Activated T-cell treated with anti-CD3 and anti-CD28 coated beads, Interleukin-2, amount 50 U/mL, for 24 hours (primary cell): ENCODE measurements at regions not wholly inside any gene's neighbourhood (a gene's known extent, or its start where the extent isn't known, plus 50 kb on each side); places are given as distances from the start of the nearest gene placed in this dataset.
A peak's percentile ranks its signal among the peaks of the same experiment; 100 is the strongest.

Experiments used
- DNase-seq: peaks from one replicate; pipeline ENCODE4 v3.0.0-alpha.2; 2020
- H3K27ac Mint-ChIP-seq: 2 replicates; pipeline ENCODE4 v1.8.0; 2020; ENCODE audit warnings: mild to moderate bottlenecking, mixed read lengths
- H3K27me3 Mint-ChIP-seq: 2 replicates; pipeline ENCODE4 v1.8.0; 2020; ENCODE audit warnings: mixed read lengths
- H3K36me3 Mint-ChIP-seq: 2 replicates; pipeline ENCODE4 v1.8.0; 2020; ENCODE audit warnings: low read depth, mixed read lengths
- H3K4me1 Mint-ChIP-seq: 2 replicates; pipeline ENCODE4 v1.8.0; 2020; ENCODE audit warnings: low read depth, mixed read lengths
- H3K4me3 Mint-ChIP-seq: 2 replicates; pipeline ENCODE4 v1.8.0; 2020; ENCODE audit warnings: mild to moderate bottlenecking, moderate library complexity, mixed read lengths
- H3K9me3 Mint-ChIP-seq: 2 replicates; pipeline ENCODE4 v1.8.0; 2020; ENCODE audit warnings: mixed read lengths

DNA sequence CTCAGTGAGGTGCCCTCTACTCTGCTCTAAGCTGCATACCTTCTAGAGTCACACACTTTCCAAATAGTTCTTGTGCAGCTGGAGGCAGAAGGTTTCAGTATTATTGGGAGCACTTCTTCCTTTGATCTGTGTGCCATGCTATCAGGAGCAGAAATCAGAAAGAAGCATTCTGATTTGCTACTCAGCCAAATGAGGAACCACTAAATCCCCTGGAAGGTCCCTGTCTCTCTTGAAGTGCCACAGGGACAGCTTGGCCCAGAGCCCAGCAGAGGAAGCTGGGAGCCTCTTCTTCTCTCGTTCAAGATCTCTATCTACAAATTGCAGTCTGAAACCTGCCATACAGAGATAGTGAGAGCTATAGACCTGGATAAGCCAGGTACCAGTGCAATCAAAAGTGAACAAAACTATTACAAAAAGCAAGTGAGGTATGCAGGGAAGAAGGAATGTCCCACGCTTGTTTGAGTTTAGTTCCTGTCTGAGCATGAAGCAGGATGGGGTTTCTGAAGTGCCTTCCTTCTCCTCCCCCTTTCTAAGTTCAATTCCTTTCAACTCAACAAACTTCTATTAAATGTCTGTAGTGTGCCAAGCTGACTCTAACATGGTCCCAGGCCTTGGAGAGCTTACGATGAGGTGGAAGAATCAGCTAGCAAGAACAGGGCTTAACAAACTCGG is 100.9 kb upstream of the PARP11 start:
- peak overlapping the region; percentile 91 for H3K27ac Mint-ChIP-seq
- peaks cover 2% of the 10 kb centered on the region for H3K9me3 Mint-ChIP-seq
- no peaks in the 10 kb centered on the region for H3K36me3 Mint-ChIP-seq
- H3K4me1 Mint-ChIP-seq = peaks cover 70% of the 10 kb centered on the region
- DNase-seq = no peak
- peak overlapping the region; percentile 65 for H3K4me3 Mint-ChIP-seq
- no peaks in the 10 kb centered on the region for H3K27me3 Mint-ChIP-seq

DNA sequence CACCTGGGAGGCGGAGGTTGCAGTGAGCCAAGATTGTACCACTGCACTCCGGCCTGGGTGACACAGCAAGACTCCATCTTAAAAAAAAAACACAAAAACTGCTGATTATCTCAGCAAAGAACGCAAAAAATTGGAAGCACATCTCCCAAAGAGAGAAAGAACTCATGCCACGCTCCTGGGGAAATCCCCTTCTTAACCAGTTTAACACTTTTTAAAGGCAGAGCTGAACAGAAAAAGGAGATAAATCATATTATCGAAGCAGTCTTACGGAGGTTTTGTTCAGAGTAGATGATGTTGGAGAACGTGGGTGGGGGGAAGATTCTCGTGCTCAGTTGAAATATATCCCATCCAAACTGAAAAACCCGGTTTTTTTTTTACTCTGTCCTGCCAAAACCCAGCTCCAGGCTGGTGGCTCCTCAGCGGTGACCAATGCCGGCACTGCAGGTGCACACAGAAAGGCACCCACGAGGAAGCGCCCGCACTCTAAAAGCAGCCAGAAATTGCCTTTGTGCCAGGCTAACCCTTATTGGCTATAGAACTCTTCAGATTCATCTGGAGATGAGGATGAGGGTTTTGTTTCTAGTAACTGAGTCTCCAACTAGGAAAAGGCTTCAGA is 100.2 kb upstream of the PARP11 start:
- Mint-ChIP-seq H3K4me3 (peak overlapping the region; percentile 65), H3K27ac (peak overlapping the region; percentile 91), H3K9me3 (peaks cover 2% of the 10 kb centered on the region), H3K27me3 (no peaks in the 10 kb centered on the region), H3K36me3 (no peaks in the 10 kb centered on the region), H3K4me1 (peaks cover 67% of the 10 kb centered on the region)
- DNase-seq = peak; percentile 47

DNA sequence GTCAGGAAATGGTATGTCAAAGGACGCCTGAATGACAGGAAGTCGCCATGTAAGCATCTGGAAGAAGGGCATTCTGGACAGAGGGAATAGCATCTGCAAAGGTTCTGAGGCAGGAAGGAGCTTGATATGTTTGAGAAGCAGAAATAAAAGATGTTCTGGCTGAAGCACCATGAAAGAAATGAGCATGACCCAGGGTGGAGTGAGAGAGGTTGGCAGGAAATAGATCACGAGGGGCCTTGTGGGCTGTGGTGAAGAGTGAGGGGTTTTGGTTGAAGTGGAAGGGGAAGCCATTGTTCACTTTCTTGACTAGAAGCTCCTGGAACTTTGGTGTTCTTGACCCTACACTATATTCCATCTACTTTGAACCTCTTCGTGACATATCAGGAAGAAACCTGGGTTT is 99.4 kb upstream of the PARP11 start:
- Mint-ChIP-seq H3K4me3 (peak overlapping the region; percentile 10), H3K36me3 (no peaks in the 10 kb centered on the region), H3K27ac (peak overlapping the region; percentile 78), H3K27me3 (no peaks in the 10 kb centered on the region), H3K9me3 (peaks cover 2% of the 10 kb centered on the region), H3K4me1 (peaks cover 63% of the 10 kb centered on the region)
- DNase-seq = no peak

DNA sequence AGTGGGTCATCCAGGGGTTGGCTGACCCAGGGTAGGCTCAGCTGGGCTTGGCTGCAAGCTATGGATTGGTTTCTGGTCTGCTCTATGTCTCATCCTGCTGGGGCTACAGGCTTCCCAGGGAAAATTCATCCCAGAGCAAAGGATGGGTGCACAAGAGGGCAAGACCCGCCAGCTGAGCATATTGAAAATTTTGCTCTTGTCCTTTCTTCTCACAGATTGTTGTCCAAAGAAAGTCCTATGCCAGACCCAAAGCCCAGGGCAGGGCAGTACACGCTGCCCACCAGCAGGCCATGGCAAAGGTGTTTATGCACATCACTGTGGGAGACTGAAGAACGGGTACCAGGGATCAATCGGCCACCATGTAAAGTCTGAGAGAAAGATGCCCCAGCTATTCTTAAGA is 95.3 kb upstream of the PARP11 start:
- no peaks in the 10 kb centered on the region for H3K27me3 Mint-ChIP-seq
- no peak for DNase-seq
- no peaks in the 10 kb centered on the region for H3K36me3 Mint-ChIP-seq
- H3K4me1 Mint-ChIP-seq = peaks cover 25% of the 10 kb centered on the region
- H3K9me3 Mint-ChIP-seq = peaks cover 2% of the 10 kb centered on the region
- no peak overlapping the region for H3K4me3 Mint-ChIP-seq
- H3K27ac Mint-ChIP-seq = no peak overlapping the region

DNA sequence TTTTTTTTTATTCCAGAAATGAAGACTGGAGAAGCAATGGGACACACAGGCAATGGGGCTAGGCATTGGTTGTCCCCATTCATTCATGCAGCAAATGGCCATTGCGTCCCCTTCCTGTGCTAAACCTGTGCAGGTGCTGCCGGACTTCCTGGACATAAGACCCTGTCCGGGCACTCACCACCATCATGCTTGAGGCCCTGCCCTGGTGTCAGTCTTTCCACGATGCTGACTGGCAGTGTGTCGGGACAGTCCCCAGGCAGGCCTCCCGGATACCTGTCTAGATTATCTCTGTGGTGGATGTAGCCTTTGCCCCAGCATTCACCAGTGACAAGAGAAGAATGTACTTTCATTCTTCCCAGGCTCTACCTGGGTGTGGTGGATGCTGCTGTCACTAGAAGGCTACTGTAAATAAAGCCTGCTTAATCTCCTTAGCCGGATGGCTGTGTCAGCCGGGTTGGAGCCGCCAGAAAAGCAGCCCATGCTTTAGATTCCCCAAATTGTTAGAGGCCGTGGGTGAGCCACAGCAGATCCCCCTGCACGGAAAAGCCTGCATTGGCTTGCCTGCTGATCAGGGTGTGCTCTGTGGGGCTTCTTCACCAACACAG is 94.5 kb upstream of the PARP11 start:
- DNase-seq = no peak
- no peaks in the 10 kb centered on the region for H3K36me3 Mint-ChIP-seq
- H3K4me3 Mint-ChIP-seq = no peak overlapping the region

DNA sequence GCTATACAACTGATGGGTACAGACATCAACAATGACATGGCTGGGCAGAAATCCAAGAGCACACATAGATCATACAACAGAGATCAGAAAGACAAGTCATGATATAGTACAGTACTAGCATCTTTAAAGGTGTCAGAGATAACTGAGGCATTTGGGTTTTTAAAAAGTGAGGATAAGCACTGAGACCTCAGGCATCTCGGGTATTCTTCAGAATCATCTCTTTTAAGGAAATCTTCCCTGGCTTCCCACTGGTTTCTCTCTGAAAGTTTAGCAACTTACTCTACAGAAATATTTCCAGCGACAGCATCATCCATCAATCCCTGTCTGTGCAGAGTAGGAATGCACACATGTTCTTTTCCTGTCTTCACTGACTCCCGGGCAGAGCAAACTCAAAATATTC is 93.2 kb upstream of the PARP11 start:
- Mint-ChIP-seq H3K4me1 (peaks cover 27% of the 10 kb centered on the region), H3K36me3 (no peaks in the 10 kb centered on the region), H3K27me3 (no peaks in the 10 kb centered on the region), H3K9me3 (no peaks in the 10 kb centered on the region), H3K27ac (no peak overlapping the region), H3K4me3 (no peak overlapping the region)
- DNase-seq = no peak

More for the DNA sequence above, 94.5 kb upstream of the PARP11 start:
- Mint-ChIP-seq H3K4me1 (peaks cover 25% of the 10 kb centered on the region), H3K27ac (no peak overlapping the region), H3K27me3 (no peaks in the 10 kb centered on the region), H3K9me3 (peaks cover 2% of the 10 kb centered on the region)

DNA sequence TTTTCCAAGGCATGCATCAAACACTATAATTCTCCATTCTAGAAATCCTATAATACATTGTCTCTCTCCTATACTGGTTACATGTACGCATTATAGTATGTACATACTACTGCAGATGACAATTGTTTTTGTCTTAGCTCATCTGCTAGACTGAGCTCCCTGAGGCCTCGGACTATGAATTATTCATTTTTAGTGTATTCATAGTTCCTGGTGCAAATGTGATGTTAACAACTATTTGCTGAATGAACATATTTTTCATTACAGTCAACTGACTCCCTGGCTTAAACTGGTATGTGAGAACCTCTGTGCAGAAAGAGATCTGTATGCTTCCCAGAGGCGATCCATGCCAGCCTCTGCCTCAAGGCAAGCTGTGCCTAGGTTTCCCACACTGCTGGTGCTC is 91.8 kb upstream of the PARP11 start:
- Mint-ChIP-seq H3K4me1 (peaks cover 25% of the 10 kb centered on the region), H3K4me3 (no peak overlapping the region), H3K36me3 (no peaks in the 10 kb centered on the region), H3K27me3 (no peaks in the 10 kb centered on the region), H3K9me3 (no peaks in the 10 kb centered on the region), H3K27ac (no peak overlapping the region)
- no peak for DNase-seq

DNA sequence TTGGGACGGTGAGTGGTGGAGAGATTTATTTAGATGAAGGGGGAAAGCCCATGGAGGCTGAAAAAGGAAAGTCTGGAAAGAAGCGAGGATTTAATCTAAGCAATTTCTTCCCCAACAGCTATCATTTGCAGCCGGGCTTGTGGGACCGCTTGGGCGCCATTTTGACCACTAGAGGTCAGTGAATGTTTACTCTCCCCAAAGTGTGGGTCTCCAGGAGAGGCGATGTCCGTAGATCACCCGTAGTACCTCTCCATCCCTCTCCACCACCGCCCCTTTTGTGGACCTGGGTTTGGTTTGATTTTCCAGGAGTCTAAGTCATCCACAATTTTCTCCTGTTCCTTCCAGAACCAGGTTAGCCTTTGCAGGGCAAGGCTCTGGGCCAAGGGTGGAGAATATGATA is 91.2 kb upstream of the PARP11 start:
- Mint-ChIP-seq H3K27ac (no peak overlapping the region), H3K9me3 (no peaks in the 10 kb centered on the region), H3K27me3 (no peaks in the 10 kb centered on the region), H3K4me1 (peaks cover 25% of the 10 kb centered on the region), H3K36me3 (no peaks in the 10 kb centered on the region), H3K4me3 (no peak overlapping the region)
- no peak for DNase-seq

DNA sequence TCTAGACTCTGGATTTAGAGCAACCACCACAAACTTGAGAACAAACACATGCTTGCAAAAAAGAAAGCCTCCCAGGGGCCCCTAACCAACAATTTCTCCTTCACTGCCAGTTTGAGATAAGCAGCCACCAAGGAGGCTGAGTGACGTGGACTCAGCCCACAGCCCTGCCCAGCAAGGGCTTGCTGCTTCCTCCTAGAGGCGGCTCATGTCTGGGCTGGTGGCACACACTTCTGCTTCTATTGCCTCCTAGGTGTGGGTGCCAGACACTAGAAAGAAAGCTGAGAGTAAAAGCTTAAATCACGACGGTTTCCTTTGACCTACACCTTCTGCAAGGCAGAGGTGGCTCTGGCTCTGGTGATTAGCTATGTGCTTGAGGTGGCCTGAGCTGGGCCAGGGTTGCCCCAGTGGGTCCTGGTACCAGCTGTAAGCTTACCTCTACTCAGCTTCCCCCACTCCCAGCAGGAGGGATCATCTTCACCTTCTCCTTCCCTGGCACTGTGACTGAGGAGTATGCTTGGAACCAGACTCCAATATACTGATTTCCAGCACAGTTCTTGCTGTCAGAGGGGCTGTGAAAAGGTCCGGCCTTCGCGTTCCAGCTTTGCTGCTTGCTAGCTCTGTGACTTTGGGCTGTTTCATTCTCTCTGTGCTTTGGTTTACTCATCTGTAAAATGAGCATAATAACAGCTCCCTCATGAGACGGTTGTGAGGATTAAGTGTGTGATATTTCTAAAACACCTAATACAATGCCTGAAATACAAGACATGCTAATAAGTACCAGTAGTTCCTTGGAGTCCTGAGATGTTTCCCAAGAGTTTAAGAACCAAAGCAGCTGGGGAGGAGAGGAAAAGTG is 89.7 kb upstream of the PARP11 start:
- Mint-ChIP-seq H3K4me1 (peaks cover 21% of the 10 kb centered on the region), H3K27ac (peak overlapping the region; percentile 61), H3K36me3 (no peaks in the 10 kb centered on the region), H3K9me3 (no peaks in the 10 kb centered on the region), H3K4me3 (peak overlapping the region; percentile 30), H3K27me3 (no peaks in the 10 kb centered on the region)
- DNase-seq = peak; percentile 69

DNA sequence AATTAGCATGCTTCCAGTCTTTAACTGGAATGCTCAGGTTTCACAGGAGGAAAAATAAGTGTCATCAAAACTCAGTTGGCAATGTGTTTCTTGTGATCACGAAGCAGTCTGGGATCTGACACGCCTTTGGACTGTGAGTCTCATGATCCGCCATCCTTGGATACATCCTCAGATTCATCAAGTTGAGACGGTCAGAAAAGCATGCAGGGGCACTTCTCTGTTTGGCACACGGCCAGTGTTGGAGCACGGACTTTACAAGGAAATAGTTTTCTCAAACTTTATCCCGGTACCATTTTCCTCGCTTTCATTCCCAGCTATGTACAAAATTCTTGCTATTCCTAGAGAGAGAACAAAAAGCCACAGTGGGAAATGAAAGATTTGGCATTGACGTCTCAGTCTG is 88.4 kb upstream of the PARP11 start:
- Mint-ChIP-seq H3K27me3 (no peaks in the 10 kb centered on the region), H3K4me1 (peaks cover 22% of the 10 kb centered on the region), H3K27ac (no peak overlapping the region), H3K4me3 (no peak overlapping the region), H3K9me3 (no peaks in the 10 kb centered on the region), H3K36me3 (no peaks in the 10 kb centered on the region)
- no peak for DNase-seq

DNA sequence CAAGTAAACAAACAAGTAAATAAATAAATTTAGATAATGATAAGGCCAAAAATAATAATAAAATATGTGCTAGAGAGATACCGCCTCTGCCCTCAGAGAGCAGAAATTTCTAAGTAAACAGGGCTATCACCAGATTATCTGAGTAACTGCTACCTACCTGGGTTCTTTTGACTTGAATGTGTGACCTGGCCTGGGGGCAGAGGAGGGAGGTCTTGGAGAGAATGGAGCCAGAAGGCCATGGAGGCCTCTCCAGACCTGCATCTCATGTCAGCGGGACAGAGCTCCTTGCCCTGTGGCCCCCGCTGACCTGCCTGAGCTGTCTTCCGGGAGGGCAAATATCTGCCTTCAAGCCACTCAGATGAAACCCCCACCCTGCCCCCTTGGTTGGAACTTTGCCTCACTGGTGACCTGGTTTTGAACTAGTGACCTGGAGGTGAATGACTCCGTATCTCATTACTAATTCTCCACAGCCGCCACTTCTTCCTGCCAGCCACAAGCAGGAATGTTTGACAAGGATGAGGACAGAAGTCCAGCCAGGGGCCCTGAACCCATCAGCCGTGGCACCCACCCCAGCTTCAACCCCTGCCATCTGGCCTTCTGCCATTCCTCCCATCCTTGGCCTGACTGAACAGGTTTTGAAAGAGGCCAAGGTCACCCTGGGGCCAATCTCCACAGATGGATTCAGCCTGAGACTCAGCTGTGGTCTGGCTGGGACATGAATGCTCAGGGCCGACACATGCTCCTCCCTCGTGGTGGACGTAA is 86.8 kb upstream of the PARP11 start:
- no peak overlapping the region for H3K27ac Mint-ChIP-seq
- no peaks in the 10 kb centered on the region for H3K27me3 Mint-ChIP-seq
- no peak overlapping the region for H3K4me3 Mint-ChIP-seq
- no peaks in the 10 kb centered on the region for H3K9me3 Mint-ChIP-seq
- H3K36me3 Mint-ChIP-seq = no peaks in the 10 kb centered on the region
- peaks cover 24% of the 10 kb centered on the region for H3K4me1 Mint-ChIP-seq
- DNase-seq = no peak

DNA sequence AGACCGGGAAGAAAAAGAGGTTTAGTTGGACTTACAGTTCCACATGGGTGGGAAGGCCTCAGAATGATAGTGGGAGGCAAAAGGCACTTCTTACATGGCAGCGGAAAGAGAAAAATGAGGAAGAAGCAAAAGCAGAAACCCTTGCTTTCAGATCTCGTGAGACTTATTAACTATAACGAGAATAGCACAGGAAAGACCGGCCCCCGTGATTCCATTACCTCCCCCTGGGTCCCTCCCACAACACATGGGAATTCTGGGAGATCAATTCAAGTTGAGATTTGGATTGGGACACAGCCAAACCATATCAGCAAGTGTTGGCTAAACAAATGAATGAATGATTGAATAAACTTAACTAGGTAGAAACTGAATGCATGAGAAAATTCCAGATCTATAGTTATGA is 85.3 kb upstream of the PARP11 start:
- no peak for DNase-seq
- no peak overlapping the region for H3K27ac Mint-ChIP-seq
- H3K27me3 Mint-ChIP-seq = no peaks in the 10 kb centered on the region
- peaks cover 30% of the 10 kb centered on the region for H3K4me1 Mint-ChIP-seq
- no peaks in the 10 kb centered on the region for H3K36me3 Mint-ChIP-seq
- no peaks in the 10 kb centered on the region for H3K9me3 Mint-ChIP-seq
- no peak overlapping the region for H3K4me3 Mint-ChIP-seq

DNA sequence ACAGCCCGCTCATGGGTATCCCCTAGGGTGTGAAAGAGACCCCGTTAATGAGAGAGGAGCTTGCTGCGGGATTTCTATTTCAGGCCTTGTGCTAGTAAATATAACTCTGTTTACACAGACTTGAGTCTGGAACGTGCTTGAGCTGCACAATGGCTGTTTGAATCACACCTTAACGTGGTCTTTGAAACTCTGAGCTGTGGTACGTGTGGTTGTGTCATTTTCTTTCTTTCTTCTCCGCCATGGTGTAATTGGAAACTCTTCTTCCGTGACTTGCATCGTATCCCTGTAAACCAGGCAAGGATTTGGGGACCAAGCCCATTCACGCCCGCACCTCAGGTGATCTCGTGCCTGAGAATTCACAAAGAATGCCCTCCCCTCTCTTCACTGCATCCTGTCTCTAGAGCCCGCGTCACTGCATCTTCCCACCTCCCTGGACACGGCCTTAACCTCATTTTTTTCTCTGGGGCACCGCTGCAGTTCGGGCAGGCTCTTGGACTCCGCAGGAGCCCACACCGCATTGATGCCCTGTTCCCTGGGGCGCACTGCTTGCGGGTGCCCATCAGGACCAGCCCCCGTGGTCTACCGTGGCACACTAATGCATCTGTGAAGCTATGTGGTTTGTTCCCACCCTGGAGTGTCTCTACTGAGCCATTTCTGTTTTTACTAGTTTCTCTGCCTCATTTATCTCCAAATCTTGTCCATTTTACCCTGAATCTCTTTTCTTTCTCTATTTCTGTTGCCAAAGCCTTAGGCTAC is 78.4 kb upstream of the PARP11 start:
- H3K4me1 Mint-ChIP-seq = peaks cover 58% of the 10 kb centered on the region
- peak overlapping the region; percentile 84 for H3K27ac Mint-ChIP-seq
- DNase-seq = no peak
- H3K4me3 Mint-ChIP-seq = peak overlapping the region; percentile 32
- H3K36me3 Mint-ChIP-seq = peaks cover 3% of the 10 kb centered on the region
- peaks cover 11% of the 10 kb centered on the region for H3K9me3 Mint-ChIP-seq
- no peaks in the 10 kb centered on the region for H3K27me3 Mint-ChIP-seq
